Ascending aorta (tissue), 2 donors: ENCODE measurements at regions not wholly inside any gene's neighbourhood (a gene's known extent, or its start where the extent isn't known, plus 50 kb on each side); places are given as distances from the start of the nearest gene placed in this dataset.

ENCODE experiments used
- DNase-seq, 2 donors: peaks; one replicate each; pipeline ENCODE4 v3.0.0-alpha.2; 2019; ENCODE audit warnings: low spot score in 2 of 2
- H3K27ac ChIP-seq, 2 donors: fragments of 200-600 bp; sonication (generic); one replicate each; pipeline ENCODE4 v1.5.1; 2016 to 2017; ENCODE audit warnings: mild to moderate bottlenecking in 1 of 2
- H3K27me3 ChIP-seq: fragments of 200-600 bp; sonication (generic); one replicate; pipeline ENCODE4 v1.5.1; 2017
- H3K36me3 ChIP-seq, 2 donors: fragments of 200-600 bp; sonication (generic); one replicate each; pipeline ENCODE4 v1.5.1; 2016
- H3K4me1 ChIP-seq, 2 donors: fragments of 200-600 bp; sonication (generic); one replicate each; pipeline ENCODE4 v1.5.1; 2016 to 2017; ENCODE audit warnings: mild to moderate bottlenecking in 1 of 2
- H3K4me3 ChIP-seq, 2 donors: fragments of 200-600 bp; sonication (generic); one replicate each; pipeline ENCODE4 v1.5.1; 2016 to 2017; ENCODE audit warnings: mild to moderate bottlenecking in 1 of 2
- H3K9me3 ChIP-seq, 2 donors: fragments of 200-600 bp; sonication (generic); one replicate each; pipeline ENCODE4 v1.5.1; 2016
- intact Hi-C: fragments of 100-400 bp; cut with DNase I; formaldehyde crosslinking; loops from one replicate; pipeline ENCODE4 v1.15.1; 2023
- TF ChIP-seq, protein P1 (sequence below), 3 experiments: fragments of 200-600 bp in 2 of 3; fragments of 450-650 bp in 1 of 3; sonication (generic) in 2 of 3; IDR thresholded peaks; one replicate each; pipeline ENCODE4 v1.5.1; 2016 to 2019; ENCODE audit warnings: antibody characterized with exemption in 3 of 3, mild to moderate bottlenecking in 1 of 3, moderate library complexity in 1 of 3

DNA sequence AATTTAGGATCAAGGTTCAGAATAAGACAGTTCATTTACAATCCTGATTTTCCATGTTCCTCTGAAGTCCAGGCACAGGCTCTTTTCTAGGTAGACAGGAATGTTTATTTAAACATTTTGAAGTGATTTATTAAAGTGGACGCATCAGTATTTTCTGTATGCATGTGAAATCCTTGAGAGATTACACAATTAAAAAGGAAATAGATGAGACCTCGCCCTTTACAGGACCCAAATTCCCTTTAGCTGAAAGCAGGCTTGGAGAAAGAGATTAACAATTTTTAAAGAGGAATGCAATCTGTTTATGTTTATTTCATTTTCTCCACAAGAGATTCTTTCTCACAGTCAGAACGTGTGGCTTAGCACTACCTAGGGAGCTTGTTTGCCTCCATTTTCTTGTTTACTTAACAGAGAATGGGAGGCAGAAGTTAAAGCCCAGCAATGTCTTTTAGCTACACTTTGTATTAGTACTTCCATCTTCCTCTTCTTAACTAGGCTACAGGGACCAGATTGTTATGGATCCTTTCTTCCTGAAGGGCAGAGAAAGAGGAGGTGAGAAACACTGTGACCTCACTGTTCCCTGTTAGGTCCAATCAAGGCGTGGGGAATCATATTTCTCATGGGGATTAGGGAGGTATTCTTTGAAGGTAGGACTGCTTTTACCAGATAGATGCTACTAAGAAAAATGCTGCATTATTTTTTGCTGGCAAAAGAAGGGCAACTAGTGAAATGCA, 416.0 kb downstream of the SH3GL2 start:
- DNase-seq: no peak
- intact Hi-C loops: no loop called here
- peaks cover 0 to 9% of the 10 kb centered on the region in 2 donors for H3K4me1 ChIP-seq
- no peak overlapping the region for H3K4me3 ChIP-seq
- H3K36me3 ChIP-seq: no peaks in the 10 kb centered on the region
- TF ChIP-seq, protein P1, sequence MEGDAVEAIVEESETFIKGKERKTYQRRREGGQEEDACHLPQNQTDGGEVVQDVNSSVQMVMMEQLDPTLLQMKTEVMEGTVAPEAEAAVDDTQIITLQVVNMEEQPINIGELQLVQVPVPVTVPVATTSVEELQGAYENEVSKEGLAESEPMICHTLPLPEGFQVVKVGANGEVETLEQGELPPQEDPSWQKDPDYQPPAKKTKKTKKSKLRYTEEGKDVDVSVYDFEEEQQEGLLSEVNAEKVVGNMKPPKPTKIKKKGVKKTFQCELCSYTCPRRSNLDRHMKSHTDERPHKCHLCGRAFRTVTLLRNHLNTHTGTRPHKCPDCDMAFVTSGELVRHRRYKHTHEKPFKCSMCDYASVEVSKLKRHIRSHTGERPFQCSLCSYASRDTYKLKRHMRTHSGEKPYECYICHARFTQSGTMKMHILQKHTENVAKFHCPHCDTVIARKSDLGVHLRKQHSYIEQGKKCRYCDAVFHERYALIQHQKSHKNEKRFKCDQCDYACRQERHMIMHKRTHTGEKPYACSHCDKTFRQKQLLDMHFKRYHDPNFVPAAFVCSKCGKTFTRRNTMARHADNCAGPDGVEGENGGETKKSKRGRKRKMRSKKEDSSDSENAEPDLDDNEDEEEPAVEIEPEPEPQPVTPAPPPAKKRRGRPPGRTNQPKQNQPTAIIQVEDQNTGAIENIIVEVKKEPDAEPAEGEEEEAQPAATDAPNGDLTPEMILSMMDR (IDR thresholded peaks at IDR 0.05): no peak
- H3K27ac ChIP-seq: no peak overlapping the region
- no peaks in the 10 kb centered on the region for H3K9me3 ChIP-seq
- H3K27me3 ChIP-seq: no peaks in the 10 kb centered on the region

DNA sequence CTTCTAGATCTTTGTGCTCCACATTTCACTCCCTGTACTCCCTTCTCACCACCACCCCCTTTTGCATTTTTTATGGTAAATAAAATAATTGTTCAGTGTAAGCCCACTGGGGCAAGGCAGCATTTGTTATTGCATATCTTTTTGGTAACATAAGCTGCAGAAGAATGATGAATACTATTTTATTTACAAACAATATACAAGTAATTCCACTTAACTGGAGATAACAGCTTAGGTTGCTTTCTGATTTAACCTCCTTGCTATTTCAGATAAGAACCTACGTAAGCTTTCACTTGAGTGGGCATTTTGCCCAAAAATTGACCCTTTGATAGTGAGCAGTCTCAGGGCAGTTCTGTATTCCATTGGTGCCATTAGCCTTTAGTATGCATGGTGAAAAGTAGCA, 417.9 kb downstream of the SH3GL2 start:
- Histone ChIP-seq H3K4me3 (no peak overlapping the region), H3K4me1 (peaks cover 0 to 9% of the 10 kb centered on the region in 2 donors), H3K27ac (no peak overlapping the region), H3K36me3 (no peaks in the 10 kb centered on the region), H3K9me3 (no peaks in the 10 kb centered on the region), H3K27me3 (no peaks in the 10 kb centered on the region)
- no peak for DNase-seq
- intact Hi-C loops: no loop called here
- TF ChIP-seq, protein P1 (IDR thresholded peaks at IDR 0.05): no peak

DNA sequence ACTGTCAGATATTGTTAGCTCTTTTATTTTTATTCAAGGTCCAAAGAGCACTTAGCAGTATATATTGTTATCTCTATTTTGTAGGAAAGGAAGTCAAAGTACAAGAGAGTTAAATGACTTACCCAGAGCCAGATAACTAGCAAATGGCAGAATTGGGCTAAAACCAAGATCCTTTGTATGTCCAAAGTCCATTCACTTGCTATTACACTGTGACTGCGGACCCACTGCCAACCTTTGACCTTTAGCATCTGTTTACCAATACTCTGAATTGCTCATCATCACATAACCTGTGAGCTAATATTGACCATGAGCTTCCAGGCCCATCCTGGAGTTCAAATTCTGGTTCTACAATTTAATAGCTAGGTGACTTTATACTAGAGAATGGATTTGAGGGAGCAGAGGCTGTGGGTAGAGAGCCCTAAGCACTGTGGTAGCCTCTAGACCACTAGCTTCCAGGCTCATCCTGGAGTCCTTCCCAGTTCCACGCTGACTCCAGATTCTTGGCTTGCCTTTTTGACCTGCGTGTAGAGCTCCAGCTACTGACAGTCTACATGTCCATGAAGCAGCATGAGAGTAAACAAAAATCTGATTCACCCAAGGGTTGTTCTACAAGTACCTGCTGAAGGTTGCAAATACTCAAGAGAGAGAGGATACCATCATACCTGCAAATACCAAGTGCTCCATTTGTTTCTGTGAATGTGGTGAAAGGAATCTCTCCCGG, 424.0 kb downstream of the SH3GL2 start:
- Histone ChIP-seq H3K9me3 (no peaks in the 10 kb centered on the region), H3K4me1 (no peaks in the 10 kb centered on the region), H3K4me3 (no peak overlapping the region), H3K27me3 (no peaks in the 10 kb centered on the region), H3K27ac (no peak overlapping the region), H3K36me3 (no peaks in the 10 kb centered on the region)
- no peak for DNase-seq
- intact Hi-C loops: no loop called here
- TF ChIP-seq, protein P1 (IDR thresholded peaks at IDR 0.05): no peak

DNA sequence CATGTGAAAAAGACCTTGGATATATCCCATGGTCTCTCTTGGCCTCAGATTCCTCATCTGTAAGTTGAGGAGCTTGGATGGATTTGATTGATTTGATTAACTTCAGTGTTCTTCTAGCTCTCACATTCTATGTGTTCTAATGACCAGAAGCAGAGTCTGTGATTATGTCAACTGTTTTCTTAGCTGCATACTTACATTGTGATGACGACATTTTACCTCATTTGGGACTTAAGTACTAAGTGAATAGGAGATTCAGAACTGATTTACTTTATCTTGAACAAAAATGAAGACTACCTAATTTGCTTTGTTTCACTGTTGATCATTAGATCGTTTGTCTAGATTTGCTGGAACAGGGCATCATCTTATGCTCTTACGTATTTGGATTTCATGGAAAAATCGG, 427.7 kb downstream of the SH3GL2 start:
- H3K27ac ChIP-seq: no peak overlapping the region
- H3K9me3 ChIP-seq: no peaks in the 10 kb centered on the region
- TF ChIP-seq, protein P1 (IDR thresholded peaks at IDR 0.05): no peak
- intact Hi-C loops: no loop called here
- no peak overlapping the region for H3K4me3 ChIP-seq
- H3K4me1 ChIP-seq: no peaks in the 10 kb centered on the region
- no peaks in the 10 kb centered on the region for H3K27me3 ChIP-seq
- DNase-seq: no peak
- no peaks in the 10 kb centered on the region for H3K36me3 ChIP-seq

DNA sequence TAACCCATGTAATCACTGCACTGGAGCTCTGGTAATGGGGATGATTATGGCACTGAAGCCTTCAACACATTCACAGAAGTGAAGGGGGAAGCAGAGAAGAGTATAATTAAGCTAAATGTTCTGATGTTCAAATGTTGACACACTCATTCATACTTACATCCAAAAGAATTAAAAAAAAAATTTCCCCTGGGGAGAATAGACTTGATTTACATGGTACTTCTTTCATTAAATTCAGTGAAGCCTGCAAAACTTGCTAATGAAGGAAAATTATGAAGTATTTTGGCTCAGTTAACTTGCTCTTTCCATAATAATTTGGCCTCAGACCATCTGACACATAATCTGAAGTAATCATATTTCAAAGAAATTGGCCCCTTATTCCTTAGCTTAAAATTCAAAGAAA, 428.8 kb downstream of the SH3GL2 start:
- no peak for DNase-seq
- intact Hi-C loops: no loop called here
- H3K9me3 ChIP-seq: no peaks in the 10 kb centered on the region
- no peak overlapping the region for H3K27ac ChIP-seq
- no peak overlapping the region for H3K4me3 ChIP-seq
- no peaks in the 10 kb centered on the region for H3K4me1 ChIP-seq
- no peaks in the 10 kb centered on the region for H3K27me3 ChIP-seq
- TF ChIP-seq, protein P1 (IDR thresholded peaks at IDR 0.05): no peak
- no peaks in the 10 kb centered on the region for H3K36me3 ChIP-seq
